Smooth muscle cell (in vitro differentiated cells): ENCODE measurements at regions not wholly inside any gene's neighbourhood (a gene's known extent, or its start where the extent isn't known, plus 50 kb on each side); places are given as distances from the start of the nearest gene placed in this dataset.

Experiments used
- DNase-seq: peaks from one replicate; lab custom pipeline; 2025; ENCODE audit not compliant: unreplicated experiment; lab: John Stamatoyannopoulos, UW
- H2AFZ ChIP-seq: fragments of 200-600 bp; sonication (generic); 2 replicates; pipeline ENCODE4 v1.6.0; 2016; ENCODE audit warnings: antibody characterized with exemption, low read depth, mild to moderate bottlenecking
- H3F3A ChIP-seq: fragments of 200-600 bp; sonication (generic); 2 replicates; pipeline ENCODE4 v1.6.0; 2017; ENCODE audit warnings: antibody characterized with exemption, low read depth
- H3K27ac ChIP-seq: fragments of 200-600 bp; sonication (generic); 2 replicates; pipeline ENCODE4 v1.5.1; 2016; ENCODE audit warnings: low read depth, mild to moderate bottlenecking
- H3K27me3 ChIP-seq: fragments of 200-600 bp; sonication (generic); 2 replicates; pipeline ENCODE4 v1.6.1; 2016; ENCODE audit warnings: low read depth, mild to moderate bottlenecking
- H3K36me3 ChIP-seq: fragments of 200-600 bp; sonication (generic); 2 replicates; pipeline ENCODE4 v1.5.1; 2016; ENCODE audit warnings: low read depth
- H3K4me1 ChIP-seq: fragments of 200-600 bp; sonication (generic); 2 replicates; pipeline ENCODE4 v1.5.1; 2016; ENCODE audit warnings: low read depth
- H3K4me2 ChIP-seq: fragments of 200-600 bp; sonication (generic); 2 replicates; pipeline ENCODE4 v1.6.0; 2016; ENCODE audit warnings: mild to moderate bottlenecking
- H3K4me3 ChIP-seq: fragments of 200-600 bp; sonication (generic); 2 replicates; pipeline ENCODE4 v1.5.1; 2016; ENCODE audit warnings: mild to moderate bottlenecking
- H3K79me2 ChIP-seq: fragments of 200-600 bp; sonication (generic); 2 replicates; pipeline ENCODE4 v1.6.0; 2016; ENCODE audit warnings: low read depth, mild to moderate bottlenecking
- H3K9ac ChIP-seq: fragments of 200-600 bp; sonication (generic); 2 replicates; pipeline ENCODE4 v1.6.0; 2016; ENCODE audit warnings: low read depth
- H3K9me3 ChIP-seq: fragments of 200-600 bp; sonication (generic); replicated peaks from 2 replicates; pipeline ENCODE4 v1.5.1; 2016; ENCODE audit warnings: low read depth
- H4K20me1 ChIP-seq: fragments of 200-600 bp; sonication (generic); 2 replicates; pipeline ENCODE4 v1.6.0; 2016; ENCODE audit warnings: low read depth
- CTCF ChIP-seq: fragments of 200-600 bp; sonication (generic); IDR thresholded peaks from 2 replicates; pipeline ENCODE4 v1.5.1; 2017; ENCODE audit warnings: borderline replicate concordance, mild to moderate bottlenecking, antibody characterized with exemption; ENCODE audit not compliant: insufficient read depth, poor library complexity, severe bottlenecking
- WGBS: methylation state at CpG from one replicate; pipeline ENCODE4 v1.1.7; 2016; ENCODE audit warnings: low lambda C conversion rate; 5-methylcytosine and 5-hydroxymethylcytosine counted together

GRCh38 chrX:38937926-38938325, 136.7 kb downstream of the MID1IP1 start:
- no peak overlapping the region for H3K9ac ChIP-seq
- TF ChIP-seq CTCF: no peak
- WGBS: 60% methylated on average over 3 of the region's 3 CpGs
- H2AFZ ChIP-seq: no peak overlapping the region
- H3K36me3 ChIP-seq: no peaks in the 10 kb centered on the region
- H3F3A ChIP-seq: no peaks in the 10 kb centered on the region
- no peak overlapping the region for H3K4me2 ChIP-seq
- DNase-seq: no peak
- H3K27ac ChIP-seq: no peak overlapping the region
- no peaks in the 10 kb centered on the region for H3K4me1 ChIP-seq
- no peak overlapping the region for H3K4me3 ChIP-seq
- H3K9me3 ChIP-seq: peaks cover 8% of the 10 kb centered on the region
- H4K20me1 ChIP-seq: no peaks in the 10 kb centered on the region
- no peaks in the 10 kb centered on the region for H3K79me2 ChIP-seq
- H3K27me3 ChIP-seq: no peaks in the 10 kb centered on the region

- Histone ChIP-seq H3K27ac (no peak overlapping the region), H4K20me1 (no peaks in the 10 kb centered on the region), H3K4me2 (no peak overlapping the region), H2AFZ (no peak overlapping the region), H3K79me2 (no peaks in the 10 kb centered on the region), H3K9me3 (peaks cover 8% of the 10 kb centered on the region), H3K4me3 (no peak overlapping the region), H3K36me3 (no peaks in the 10 kb centered on the region), H3K4me1 (no peaks in the 10 kb centered on the region), H3K27me3 (no peaks in the 10 kb centered on the region), H3F3A (no peaks in the 10 kb centered on the region), H3K9ac (no peak overlapping the region)
- no peak for TF ChIP-seq CTCF
- WGBS: 74% methylated on average over 1 of the region's 1 CpG
- DNase-seq: no peak
Observed at GRCh38 chrX:38939067-38939466, 137.8 kb downstream of the MID1IP1 start.

GRCh38 chrX:38940547-38940946, 139.3 kb downstream of the MID1IP1 start:
- 68% methylated on average over 3 of the region's 3 CpGs for WGBS
- H3K27ac ChIP-seq: no peak overlapping the region

More at GRCh38 chrX:38940547-38940946, 139.3 kb downstream of the MID1IP1 start:
- Histone ChIP-seq H3K4me2 (no peak overlapping the region), H4K20me1 (no peaks in the 10 kb centered on the region), H3K9ac (no peak overlapping the region), H3K9me3 (peaks cover 8% of the 10 kb centered on the region), H3K36me3 (no peaks in the 10 kb centered on the region), H3K79me2 (no peaks in the 10 kb centered on the region), H3K4me3 (no peak overlapping the region), H3K27me3 (no peaks in the 10 kb centered on the region), H2AFZ (no peak overlapping the region), H3K4me1 (no peaks in the 10 kb centered on the region), H3F3A (no peaks in the 10 kb centered on the region)
- TF ChIP-seq CTCF: no peak
- DNase-seq: no peak
